WTC11 (cell line): ENCODE measurements at regions not wholly inside any gene's neighbourhood (a gene's known extent, or its start where the extent isn't known, plus 50 kb on each side); places are given as distances from the start of the nearest gene placed in this dataset.
"Not testable (repeated sequence)": the region's sequence is repeated elsewhere in the genome, so short reads cannot be mapped to it uniquely, and the experiment has no call there.

Source experiments
- ATF1 ChIP-seq: sonication (generic); formaldehyde crosslinking; IDR thresholded peaks from 2 replicates; pipeline ENCODE4 v1.8.1; 2023; ENCODE audit warnings: mild to moderate bottlenecking, moderate library complexity, missing genetic modification reagents
- CREM ChIP-seq: sonication (generic); formaldehyde crosslinking; IDR thresholded peaks from 2 replicates; pipeline ENCODE4 v1.8.1; 2022; ENCODE audit warnings: mild to moderate bottlenecking, missing genetic modification reagents, moderate library complexity
- FOXJ3 ChIP-seq: sonication (generic); formaldehyde crosslinking; IDR thresholded peaks from 2 replicates; pipeline ENCODE4 v1.9.0; 2021; ENCODE audit warnings: missing genetic modification reagents, mild to moderate bottlenecking, borderline replicate concordance
- HMGA2 ChIP-seq: fragments of 250-450 bp; sonication (Bioruptor Pico); IDR thresholded peaks from 2 replicates; pipeline ENCODE4 v1.4.0; 2021; ENCODE audit warnings: mild to moderate bottlenecking, moderate library complexity
- PRRX2 ChIP-seq: fragments of 250-450 bp; sonication (Bioruptor Pico); IDR thresholded peaks from 2 replicates; pipeline ENCODE4 v1.8.0; 2021; ENCODE audit warnings: mild to moderate bottlenecking
- TF ChIP-seq, protein P1 (sequence below): sonication (generic); formaldehyde crosslinking; IDR thresholded peaks from 2 replicates; pipeline ENCODE4 v1.8.1; 2022; ENCODE audit warnings: low read depth, missing genetic modification reagents, borderline replicate concordance
- TF ChIP-seq, protein P2 (sequence below): fragments of 200-600 bp; IDR thresholded peaks from 2 replicates; pipeline ENCODE4 v1.8.0; 2022; ENCODE audit warnings: antibody characterized with exemption

DNA sequence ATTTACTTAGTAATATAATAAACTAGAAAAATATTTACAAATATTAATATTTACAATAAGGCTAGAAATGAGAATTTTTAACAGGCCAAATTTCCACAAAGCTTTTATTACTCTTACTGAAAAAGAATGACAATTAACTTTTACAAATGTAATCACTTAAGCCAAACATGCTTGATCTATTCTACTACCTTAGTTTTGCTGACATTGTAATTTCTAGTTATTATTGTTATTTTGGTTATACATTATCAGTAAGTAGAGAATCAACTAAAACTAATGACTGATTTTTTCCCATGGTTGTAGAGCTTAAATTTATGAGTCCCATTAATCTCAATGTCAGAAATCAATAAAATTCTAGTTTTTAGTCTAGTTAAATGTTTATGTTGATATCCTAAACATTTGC, 107.8 kb upstream of the PARP8 start:
- TF ChIP-seq, protein P1, sequence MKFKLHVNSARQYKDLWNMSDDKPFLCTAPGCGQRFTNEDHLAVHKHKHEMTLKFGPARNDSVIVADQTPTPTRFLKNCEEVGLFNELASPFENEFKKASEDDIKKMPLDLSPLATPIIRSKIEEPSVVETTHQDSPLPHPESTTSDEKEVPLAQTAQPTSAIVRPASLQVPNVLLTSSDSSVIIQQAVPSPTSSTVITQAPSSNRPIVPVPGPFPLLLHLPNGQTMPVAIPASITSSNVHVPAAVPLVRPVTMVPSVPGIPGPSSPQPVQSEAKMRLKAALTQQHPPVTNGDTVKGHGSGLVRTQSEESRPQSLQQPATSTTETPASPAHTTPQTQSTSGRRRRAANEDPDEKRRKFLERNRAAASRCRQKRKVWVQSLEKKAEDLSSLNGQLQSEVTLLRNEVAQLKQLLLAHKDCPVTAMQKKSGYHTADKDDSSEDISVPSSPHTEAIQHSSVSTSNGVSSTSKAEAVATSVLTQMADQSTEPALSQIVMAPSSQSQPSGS (CRISPR knock-in tag): not testable (repeated sequence)
- TF ChIP-seq CREM (CRISPR knock-in tag); HMGA2; FOXJ3 (CRISPR knock-in tag); ATF1 (CRISPR knock-in tag); PRRX2 (CRISPR knock-in tag): not testable (repeated sequence)
- TF ChIP-seq, protein P2, sequence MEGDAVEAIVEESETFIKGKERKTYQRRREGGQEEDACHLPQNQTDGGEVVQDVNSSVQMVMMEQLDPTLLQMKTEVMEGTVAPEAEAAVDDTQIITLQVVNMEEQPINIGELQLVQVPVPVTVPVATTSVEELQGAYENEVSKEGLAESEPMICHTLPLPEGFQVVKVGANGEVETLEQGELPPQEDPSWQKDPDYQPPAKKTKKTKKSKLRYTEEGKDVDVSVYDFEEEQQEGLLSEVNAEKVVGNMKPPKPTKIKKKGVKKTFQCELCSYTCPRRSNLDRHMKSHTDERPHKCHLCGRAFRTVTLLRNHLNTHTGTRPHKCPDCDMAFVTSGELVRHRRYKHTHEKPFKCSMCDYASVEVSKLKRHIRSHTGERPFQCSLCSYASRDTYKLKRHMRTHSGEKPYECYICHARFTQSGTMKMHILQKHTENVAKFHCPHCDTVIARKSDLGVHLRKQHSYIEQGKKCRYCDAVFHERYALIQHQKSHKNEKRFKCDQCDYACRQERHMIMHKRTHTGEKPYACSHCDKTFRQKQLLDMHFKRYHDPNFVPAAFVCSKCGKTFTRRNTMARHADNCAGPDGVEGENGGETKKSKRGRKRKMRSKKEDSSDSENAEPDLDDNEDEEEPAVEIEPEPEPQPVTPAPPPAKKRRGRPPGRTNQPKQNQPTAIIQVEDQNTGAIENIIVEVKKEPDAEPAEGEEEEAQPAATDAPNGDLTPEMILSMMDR: not testable (repeated sequence)
